ENCODE measurements at regions not wholly inside any gene's neighbourhood (a gene's known extent, or its start where the extent isn't known, plus 50 kb on each side); places are given as distances from the start of the nearest gene placed in this dataset.

- TF ChIP-seq CTCF (IDR thresholded peaks at IDR 0.05) (no peak), POLR2A (IDR thresholded peaks at IDR 0.05) (no peak)
Observed at GRCh38 chr7:66542049-66542448, 86.6 kb upstream of the KCTD7 start.

Data from upper lobe of left lung (tissue), 4 donors.